HL-60 (cell line): ENCODE measurements at regions not wholly inside any gene's neighbourhood (a gene's known extent, or its start where the extent isn't known, plus 50 kb on each side); places are given as distances from the start of the nearest gene placed in this dataset.

Source experiments
- CTCF ChIP-seq: IDR thresholded peaks from one replicate; pipeline ENCODE4 v1.5.1; 2011; ENCODE audit warnings: low read length, control low read depth, inconsistent platforms; ENCODE audit not compliant: insufficient read depth
- REST ChIP-seq: IDR thresholded peaks from 2 replicates; pipeline ENCODE4 v1.6.1; 2012; ENCODE audit warnings: low read depth; ENCODE audit not compliant: insufficient replicate concordance

GRCh38 chr22:27382947-27383346 lies 418.6 kb downstream of the MN1 start:
- TF ChIP-seq CTCF (no peak), REST (no peak)
